GM18526 (cell line): ENCODE measurements at regions not wholly inside any gene's neighbourhood (a gene's known extent, or its start where the extent isn't known, plus 50 kb on each side); places are given as distances from the start of the nearest gene placed in this dataset.

Source experiments
- POLR2A ChIP-seq: IDR thresholded peaks from 3 replicates; pipeline ENCODE4 v1.6.1; 2011; ENCODE audit not compliant: insufficient read length; ENCODE audit errors: extremely low read depth

DNA sequence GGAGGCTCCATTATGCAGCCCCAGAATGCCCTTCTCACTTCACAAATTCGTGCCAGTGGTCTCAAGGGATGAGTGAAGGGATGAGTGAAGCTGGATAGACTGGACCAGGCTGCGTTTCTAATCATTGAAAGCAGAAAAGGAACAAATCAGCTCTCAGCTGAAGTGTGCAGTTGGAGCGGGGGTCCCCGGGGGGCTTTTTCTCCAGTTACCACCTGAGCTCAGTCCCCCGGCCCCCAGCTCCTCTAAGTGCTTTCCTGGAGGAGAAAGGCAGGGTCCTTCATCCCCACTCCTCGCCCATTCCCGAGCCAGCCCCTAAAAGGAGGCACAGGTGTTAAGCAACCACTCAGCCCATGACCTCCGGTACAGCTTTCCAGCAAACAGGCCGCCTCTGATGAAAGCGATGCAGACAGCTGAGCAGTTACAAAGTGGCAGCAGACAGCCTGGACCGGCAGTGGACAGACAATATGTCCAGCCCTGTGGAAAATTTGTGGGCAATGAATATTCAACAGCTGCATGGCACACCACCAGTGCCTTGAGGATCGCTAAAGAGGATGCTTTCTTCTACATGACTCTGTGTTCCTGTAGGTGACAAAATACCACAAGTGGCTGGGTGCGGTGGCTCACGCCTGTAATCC is 110.7 kb upstream of the UBL3 start:
- TF ChIP-seq POLR2A: no peak

DNA sequence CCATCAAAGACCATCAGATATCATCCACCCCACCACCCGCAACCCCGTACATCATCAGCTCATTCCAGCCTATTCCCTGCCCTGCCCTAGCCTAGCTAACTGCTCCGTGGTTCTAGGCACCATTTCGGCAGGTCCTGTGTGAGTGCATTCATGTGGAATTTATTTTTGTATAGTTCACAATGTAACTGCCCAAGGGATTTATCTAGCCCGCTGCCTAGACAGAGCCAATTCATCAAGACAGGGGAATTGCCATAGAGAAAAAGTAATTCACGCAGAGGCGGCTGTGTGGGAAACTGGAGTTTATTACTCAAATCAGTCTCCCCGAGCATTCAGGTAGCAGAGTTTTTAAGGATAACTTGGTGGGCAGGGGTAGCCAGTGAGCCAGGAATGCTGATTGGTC is 109.2 kb upstream of the UBL3 start:
- no peak for TF ChIP-seq POLR2A

DNA sequence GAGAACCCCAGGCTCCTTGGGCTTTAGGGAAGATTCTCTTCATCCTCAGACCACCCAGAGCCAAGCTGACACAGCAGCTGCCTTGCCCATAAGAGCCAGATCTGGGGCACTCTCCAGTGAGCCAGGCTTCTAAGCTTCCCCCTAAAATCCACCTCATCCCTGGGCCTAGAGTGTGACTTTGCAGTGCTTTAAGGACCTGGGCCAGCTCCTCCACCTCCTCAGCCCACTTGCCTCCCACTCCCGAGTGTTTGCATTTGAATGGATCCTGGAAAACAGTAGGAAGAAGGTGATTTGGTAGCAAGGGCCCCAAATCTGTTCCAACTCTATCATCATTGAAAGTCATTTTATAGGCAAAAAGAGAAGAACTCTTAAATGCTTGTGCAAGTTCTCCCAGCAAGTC is 108.7 kb upstream of the UBL3 start:
- TF ChIP-seq POLR2A: no peak

DNA sequence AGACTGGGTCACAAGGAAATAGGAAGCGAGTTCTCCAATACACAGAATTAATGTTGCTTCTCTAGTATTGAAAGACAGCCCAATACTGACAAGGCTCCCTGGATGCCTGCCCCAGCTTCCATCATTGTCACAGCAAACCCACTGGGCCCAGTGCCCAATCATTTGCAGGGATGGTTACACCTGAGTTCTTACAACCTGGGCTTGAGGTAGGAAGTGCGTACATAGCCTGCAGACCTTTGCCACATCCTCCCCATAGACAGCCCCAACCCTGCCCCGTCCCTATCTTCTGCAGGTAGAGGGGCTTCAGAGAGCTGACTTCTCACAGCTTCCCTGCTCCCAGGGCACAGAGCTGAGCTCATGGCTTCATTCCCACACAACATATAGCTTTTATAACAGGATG is 108.1 kb upstream of the UBL3 start:
- no peak for TF ChIP-seq POLR2A

DNA sequence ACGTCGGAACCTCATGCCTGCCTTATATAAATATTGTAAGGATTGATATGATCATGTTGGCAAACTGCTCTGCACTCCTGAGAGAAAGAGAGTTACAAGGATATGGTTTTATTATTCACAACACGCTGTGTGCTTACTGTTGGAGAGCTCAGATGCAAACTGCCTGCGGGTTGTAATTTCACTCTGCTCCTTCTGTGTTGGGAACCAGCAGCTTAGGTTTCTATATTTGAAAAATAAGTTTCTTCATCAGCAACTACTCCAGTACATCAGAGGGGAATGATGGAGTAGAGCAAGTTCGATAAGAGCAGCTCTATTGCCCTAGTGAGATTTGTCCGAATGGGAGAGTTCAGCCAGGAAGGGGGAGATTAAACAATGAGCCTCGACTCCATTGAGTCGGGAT is 106.9 kb upstream of the UBL3 start:
- TF ChIP-seq POLR2A: no peak

DNA sequence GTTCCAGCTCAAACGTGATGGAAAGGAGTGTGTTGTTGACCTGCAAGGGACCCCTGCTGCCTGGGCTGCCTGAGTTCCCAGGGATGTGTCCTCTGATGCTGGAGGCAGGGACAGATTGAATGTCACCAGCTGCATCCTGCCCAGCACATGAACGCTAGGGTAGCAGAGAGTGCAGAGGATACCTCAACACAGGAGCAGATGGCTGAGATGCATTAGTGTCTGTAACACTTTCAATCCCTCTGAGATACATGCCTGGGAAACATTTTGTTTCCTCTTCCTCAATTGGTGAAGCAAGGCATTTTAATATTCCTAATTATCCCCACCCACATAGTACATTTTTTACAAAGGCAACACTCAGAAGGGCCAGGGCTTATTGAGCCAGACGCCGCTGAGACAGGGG is 106.4 kb upstream of the UBL3 start:
- TF ChIP-seq POLR2A: no peak

DNA sequence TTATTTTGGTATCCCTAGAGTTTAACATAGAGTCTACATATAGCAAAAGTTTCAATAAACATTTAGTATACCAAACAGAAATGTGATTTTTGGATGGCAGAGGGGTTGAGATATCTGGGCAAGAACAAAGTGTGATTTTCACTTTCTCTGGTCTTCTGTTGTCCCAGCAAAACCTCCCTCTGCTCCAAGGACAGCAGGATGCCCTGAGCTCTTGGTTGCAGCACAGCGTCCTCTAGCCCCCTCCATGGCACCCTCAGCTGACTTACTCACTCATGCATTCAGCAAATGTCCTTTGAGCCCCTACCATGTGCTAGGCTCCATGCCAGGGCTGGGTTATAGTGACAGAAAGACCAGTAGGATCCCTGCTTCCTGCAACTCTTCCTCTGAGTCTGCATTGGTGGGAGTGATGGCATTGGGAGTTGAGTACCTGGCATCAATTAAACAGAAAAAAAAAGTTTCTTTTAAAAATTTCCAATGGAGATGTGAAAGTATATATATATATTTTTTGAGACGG is 104.8 kb upstream of the UBL3 start:
- no peak for TF ChIP-seq POLR2A

DNA sequence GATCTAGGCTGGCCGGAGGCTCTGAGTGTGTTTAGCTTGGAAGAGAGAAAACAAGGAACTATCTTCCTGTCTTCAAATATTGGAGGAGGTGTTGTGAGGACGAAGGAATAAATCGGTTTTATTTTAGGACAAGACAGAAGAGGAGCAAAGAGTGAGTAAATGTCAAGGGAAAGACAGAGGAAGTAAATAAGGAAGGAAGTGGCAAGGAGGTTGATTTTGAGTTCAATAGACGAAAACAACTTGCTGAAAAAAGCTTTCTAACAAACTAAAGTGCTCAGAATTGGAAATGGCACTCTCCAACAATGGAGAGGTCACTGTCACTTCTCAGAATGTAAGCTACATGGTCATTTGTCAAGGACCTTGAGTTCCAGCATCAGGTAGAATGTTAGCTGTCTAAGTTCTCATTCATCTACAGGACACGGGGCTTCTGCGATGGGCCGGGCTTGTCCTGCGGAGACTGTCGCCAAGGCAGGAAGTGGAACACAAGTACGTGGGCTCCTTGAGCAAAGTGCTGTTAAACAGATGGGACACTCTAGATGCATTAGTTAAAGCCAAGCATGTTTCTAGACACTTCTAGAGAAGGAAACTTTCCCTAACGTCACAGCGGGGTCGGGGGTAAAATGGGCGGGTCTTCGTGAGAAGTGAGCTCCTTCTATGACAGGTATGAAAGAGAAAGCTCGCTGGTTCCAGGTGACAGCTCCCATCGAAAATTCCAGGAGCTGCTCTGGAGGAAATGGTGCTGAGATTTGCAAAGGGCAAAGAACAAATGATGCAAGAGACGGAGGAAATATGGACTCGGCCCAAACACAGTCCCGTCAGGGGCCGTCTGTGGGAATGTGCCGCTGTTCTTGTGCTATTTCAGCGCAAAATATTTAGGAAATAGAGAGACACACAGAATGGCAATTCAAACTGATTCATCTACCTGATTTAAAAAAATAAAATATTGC is 103.9 kb upstream of the UBL3 start:
- no peak for TF ChIP-seq POLR2A

DNA sequence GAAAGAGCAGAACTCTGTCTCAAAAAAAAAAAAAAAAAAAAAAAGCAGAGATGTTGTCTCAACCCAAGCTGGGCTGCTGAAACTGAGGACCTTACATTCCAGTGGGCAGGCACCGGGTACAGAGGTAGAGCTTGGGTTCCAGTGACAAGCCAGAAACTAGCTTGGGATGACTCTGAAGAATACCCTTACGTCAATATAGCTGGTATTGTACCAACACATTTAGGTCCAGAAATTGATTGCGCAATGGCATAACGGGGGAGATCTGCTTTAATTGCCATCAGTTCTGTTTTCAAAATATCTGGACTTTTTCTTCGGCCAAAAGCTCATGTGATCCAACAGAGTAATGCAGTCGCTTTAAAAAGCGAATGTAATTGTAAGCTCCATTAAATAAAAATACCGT is 103.1 kb upstream of the UBL3 start:
- TF ChIP-seq POLR2A: no peak

DNA sequence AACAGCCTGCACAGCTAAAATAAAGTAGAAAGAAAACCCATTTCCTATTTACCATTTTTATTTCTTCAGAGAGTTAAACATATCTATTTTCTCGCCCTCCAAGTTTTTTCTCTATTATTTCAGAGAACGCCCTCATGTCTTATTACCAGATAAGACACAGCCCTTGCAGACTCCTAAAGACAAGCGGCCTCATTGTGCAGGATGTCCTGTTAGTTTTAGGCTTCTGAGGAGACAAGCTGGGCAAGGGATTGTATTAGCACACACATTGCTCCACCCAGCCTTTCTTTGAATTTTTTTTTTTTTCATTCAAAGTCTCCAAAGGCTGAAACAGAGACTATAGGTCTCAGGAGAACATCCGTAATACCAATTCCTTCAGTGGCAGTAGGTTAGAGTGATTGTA is 101.8 kb upstream of the UBL3 start:
- TF ChIP-seq POLR2A: no peak

DNA sequence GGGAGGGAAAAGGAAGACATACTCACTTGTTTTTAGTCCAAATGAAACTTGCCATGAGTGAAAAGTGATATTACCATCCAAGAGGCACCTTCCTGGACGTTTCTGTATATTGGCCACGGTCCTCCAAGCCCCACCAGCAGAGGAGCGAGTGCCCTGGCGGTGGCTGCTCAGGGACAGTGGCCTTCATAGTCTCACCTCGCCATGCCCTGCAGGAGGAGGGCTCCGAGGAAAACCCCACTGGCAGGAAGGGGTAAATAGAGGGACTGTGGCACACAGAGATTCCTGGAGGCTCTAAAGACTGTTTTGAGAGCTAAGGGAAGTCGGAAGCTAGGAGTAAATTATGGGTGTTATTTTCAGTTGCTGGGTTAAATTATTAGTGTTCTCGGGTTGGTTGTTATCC is 98.4 kb upstream of the UBL3 start:
- no peak for TF ChIP-seq POLR2A

DNA sequence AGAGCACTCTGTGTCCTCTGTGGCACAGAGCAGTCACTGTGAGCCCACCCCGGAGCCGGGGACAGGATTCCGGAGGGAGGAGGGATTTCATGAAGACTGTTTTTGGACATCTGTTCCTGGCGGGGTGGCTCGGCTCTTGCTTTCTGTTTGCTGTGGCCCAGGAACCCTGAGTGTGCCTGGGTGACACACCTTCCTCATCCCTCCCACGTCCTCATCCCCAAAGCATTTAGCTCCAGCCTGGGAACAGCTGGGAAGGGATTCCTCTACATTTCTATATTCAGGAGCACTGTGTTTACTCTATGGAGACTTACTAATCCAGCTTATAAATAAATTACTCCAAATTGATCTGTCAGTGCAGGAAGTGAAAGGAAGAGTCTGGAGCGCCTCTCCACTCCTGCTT is 97.8 kb upstream of the UBL3 start:
- no peak for TF ChIP-seq POLR2A

DNA sequence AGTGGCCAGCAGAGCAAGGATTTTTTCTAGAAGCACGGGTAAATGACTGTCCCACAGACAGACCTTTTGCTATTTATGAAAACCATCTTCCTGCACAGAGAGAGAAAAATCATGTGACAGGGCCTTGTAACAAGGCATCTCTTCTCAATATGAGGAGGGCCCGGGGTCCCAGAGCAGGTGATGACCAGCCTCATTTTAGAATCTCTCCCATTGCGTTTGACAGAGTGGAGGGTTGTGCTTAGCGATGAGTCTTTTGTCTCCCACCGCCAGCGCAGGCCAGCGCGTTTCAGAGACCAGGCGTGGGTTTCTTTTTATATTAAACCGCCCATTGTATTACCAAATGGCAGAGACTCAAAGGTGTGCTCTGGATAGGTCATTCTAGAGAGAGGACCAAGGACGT is 97.4 kb upstream of the UBL3 start:
- no peak for TF ChIP-seq POLR2A

DNA sequence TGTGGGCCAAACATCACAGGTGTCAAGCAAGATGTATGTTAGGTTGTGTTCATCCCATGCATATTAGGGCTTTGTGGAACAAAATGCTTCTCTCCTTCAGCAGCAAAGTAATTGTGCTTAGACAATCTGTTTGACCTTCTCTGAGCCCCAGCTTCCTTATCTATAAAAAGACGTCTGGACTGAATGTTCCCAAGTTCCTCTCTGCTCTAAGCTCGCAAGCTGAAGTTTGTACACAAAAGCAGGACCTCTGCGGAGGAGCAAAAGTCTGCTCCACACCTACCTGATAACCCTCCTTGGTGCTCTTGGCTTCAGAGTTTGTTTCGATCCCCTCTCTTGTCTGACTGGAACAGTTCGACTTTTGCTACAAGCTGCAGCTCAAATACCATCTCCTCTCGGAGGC is 95.7 kb upstream of the UBL3 start:
- TF ChIP-seq POLR2A: no peak

DNA sequence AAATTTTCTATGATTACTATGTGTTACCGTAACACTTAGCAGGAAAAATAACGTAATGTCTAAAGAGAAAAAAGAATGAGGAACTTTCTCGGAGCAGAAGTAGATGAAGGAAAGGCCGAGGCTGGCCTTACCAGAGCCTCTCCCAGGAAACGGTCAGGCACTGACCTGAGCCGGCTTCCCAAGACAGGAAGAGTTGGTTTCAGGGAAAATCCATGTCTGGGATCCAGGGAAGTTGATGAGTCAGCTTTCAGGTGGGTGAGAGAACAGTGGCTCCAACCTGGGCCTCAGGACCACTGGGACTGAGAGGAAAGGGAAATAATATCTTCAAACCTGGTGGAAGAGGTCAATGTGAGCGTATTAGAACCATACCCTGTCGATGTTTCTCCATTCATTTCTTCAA is 93.3 kb upstream of the UBL3 start:
- TF ChIP-seq POLR2A: no peak

DNA sequence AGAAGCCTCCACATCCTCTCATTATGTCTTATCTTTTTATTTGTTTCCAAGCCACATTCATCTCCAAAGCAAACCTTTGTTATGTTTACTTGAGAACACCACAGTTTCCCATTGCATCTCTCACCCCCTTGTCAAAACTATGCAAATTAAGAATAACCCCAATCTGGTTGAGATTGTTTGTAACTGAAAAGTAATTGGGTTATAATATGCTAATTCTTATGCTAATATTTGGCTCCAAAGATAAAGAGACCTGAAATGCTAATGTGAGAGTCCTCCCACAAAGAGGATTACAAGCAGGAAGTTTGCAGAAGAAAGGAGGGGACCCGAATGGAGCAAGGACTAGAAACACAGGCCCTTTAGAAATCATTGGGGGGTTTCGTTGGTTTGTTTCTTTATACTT is 92.9 kb upstream of the UBL3 start:
- no peak for TF ChIP-seq POLR2A
